ENCODE measurements at regions not wholly inside any gene's neighbourhood (a gene's known extent, or its start where the extent isn't known, plus 50 kb on each side); places are given as distances from the start of the nearest gene placed in this dataset.

GRCh38 chr18:65498605-65499004 lies 252.2 kb upstream of the CDH7 start:
- Mint-ChIP-seq H3K36me3 (ENCODE audit: low read depth) (no peaks in the 10 kb centered on the region), H3K27ac (no peak overlapping the region), H3K4me1 (ENCODE audit: low read depth) (no peaks in the 10 kb centered on the region), H3K9me3 (peaks cover 4% of the 10 kb centered on the region), H3K4me3 (no peak overlapping the region), H3K27me3 (no peaks in the 10 kb centered on the region)
- no peak for DNase-seq

GRCh38 chr18:65487569-65487968 lies 263.2 kb upstream of the CDH7 start:
- no peaks in the 10 kb centered on the region for H3K36me3 Mint-ChIP-seq (ENCODE audit: low read depth)
- H3K27ac Mint-ChIP-seq: no peak overlapping the region
- no peaks in the 10 kb centered on the region for H3K4me1 Mint-ChIP-seq (ENCODE audit: low read depth)
- H3K4me3 Mint-ChIP-seq: no peak overlapping the region
- peaks cover 16% of the 10 kb centered on the region for H3K9me3 Mint-ChIP-seq
- H3K27me3 Mint-ChIP-seq: no peaks in the 10 kb centered on the region
- no peak for DNase-seq

DNA sequence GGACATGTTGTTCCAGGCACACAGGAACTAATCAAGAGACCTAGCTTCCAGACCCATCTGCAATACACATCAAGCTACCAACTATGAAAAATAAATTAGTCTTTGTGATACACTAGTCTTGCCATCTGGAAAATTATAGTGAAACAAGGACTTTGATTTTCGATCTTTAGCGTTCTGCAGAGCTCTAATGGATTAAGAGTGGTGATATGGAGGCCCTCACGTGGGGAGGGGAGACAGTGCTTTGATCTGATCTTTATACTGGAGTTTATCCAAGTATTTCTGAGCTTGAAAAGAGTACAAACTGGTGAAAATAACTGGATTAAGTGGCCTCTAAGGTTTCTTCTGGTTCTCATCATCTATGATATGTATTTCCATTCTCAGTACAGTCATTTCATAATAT lies 273.4 kb upstream of the CDH7 start:
- DNase-seq: no peak
- H3K4me1 Mint-ChIP-seq (ENCODE audit: low read depth): no peaks in the 10 kb centered on the region
- H3K27ac Mint-ChIP-seq: no peak overlapping the region
- no peak overlapping the region for H3K4me3 Mint-ChIP-seq
- H3K36me3 Mint-ChIP-seq (ENCODE audit: low read depth): no peaks in the 10 kb centered on the region
- H3K9me3 Mint-ChIP-seq: peaks cover 5% of the 10 kb centered on the region
- no peaks in the 10 kb centered on the region for H3K27me3 Mint-ChIP-seq

- no peaks in the 10 kb centered on the region for H3K4me1 Mint-ChIP-seq (ENCODE audit: low read depth)
- no peaks in the 10 kb centered on the region for H3K27me3 Mint-ChIP-seq
- H3K27ac Mint-ChIP-seq: no peak overlapping the region
- H3K9me3 Mint-ChIP-seq: peaks cover 7% of the 10 kb centered on the region
- H3K36me3 Mint-ChIP-seq (ENCODE audit: low read depth): no peaks in the 10 kb centered on the region
- no peak overlapping the region for H3K4me3 Mint-ChIP-seq
- DNase-seq: no peak
Observed at GRCh38 chr18:65468881-65469280, 281.9 kb upstream of the CDH7 start.

- H3K27me3 Mint-ChIP-seq: no peaks in the 10 kb centered on the region
- no peaks in the 10 kb centered on the region for H3K36me3 Mint-ChIP-seq (ENCODE audit: low read depth)
- no peak overlapping the region for H3K27ac Mint-ChIP-seq
- no peaks in the 10 kb centered on the region for H3K4me1 Mint-ChIP-seq (ENCODE audit: low read depth)
- H3K4me3 Mint-ChIP-seq: no peak overlapping the region
- H3K9me3 Mint-ChIP-seq: peaks cover 28% of the 10 kb centered on the region
- DNase-seq: no peak
Observed at GRCh38 chr18:65464361-65464760, 286.5 kb upstream of the CDH7 start.

DNA sequence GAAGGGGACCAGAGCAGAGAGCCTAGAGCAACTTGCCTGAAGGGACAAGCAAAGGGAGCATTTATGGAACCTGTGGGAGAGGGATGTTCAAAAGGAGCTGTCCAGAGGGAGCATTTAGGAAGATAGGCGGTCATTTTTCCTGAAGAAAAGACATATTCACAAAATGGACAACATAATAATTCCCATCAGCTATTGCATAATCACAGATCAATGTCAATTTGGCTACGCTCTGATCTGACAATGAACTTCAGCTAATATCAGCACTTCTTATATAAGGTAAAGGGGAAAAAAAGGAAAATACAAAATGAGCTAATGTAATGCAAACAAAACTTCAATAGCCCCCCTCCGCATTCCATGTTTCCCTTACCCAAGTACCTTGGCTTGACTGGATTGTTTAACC lies 291.1 kb upstream of the CDH7 start:
- DNase-seq: no peak
- Mint-ChIP-seq H3K27ac (no peak overlapping the region), H3K27me3 (no peaks in the 10 kb centered on the region)

DNA sequence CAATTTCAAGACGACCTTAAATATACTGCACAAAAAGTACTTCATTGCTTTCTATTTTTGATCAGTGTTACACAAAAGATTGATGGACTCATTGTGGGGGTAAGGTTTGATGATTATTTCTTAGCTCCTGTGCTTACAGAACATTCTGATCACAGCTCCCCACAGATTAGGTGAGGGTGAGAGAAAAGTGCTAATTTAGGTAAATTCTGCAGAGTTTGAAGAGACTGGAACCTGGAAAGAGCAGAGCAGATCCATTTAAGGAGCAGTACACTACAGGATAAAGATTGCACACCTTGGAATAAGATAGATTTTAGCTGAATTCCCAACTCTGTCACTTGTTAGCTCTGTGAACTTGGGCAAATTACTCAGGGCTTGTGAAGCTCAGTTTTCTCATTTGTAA lies 291.9 kb upstream of the CDH7 start:
- Mint-ChIP-seq H3K27ac (no peak overlapping the region), H3K9me3 (peaks cover 28% of the 10 kb centered on the region), H3K4me3 (no peak overlapping the region), H3K27me3 (no peaks in the 10 kb centered on the region), H3K36me3 (ENCODE audit: low read depth) (no peaks in the 10 kb centered on the region), H3K4me1 (ENCODE audit: low read depth) (no peaks in the 10 kb centered on the region)
- DNase-seq: no peak

More for the DNA sequence above, 291.1 kb upstream of the CDH7 start:
- Mint-ChIP-seq H3K9me3 (peaks cover 32% of the 10 kb centered on the region), H3K36me3 (ENCODE audit: low read depth) (no peaks in the 10 kb centered on the region), H3K4me1 (ENCODE audit: low read depth) (no peaks in the 10 kb centered on the region), H3K4me3 (no peak overlapping the region)

DNA sequence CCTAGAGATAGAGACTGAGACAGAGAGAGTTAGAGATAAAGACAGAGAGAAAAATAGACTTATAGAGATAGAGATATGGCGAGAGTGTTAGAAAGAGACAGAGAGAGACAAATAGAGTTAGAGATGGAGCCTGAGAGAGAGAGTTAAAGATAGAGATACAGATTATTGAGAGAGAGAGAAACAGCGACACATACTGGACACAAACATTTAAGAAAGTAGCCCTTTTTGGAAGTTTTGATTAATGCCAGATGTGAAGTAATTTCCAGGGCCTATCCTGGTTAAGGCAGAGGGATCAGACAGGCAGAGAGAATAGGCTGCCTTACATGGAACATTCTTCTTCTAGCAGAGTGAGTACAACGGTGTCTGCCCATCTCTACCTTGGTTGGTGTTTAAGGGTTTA lies 311.6 kb upstream of the CDH7 start:
- H3K4me3 Mint-ChIP-seq: no peak overlapping the region
- peaks cover 5% of the 10 kb centered on the region for H3K9me3 Mint-ChIP-seq
- H3K27ac Mint-ChIP-seq: no peak overlapping the region
- no peaks in the 10 kb centered on the region for H3K27me3 Mint-ChIP-seq
- no peak for DNase-seq
- no peaks in the 10 kb centered on the region for H3K4me1 Mint-ChIP-seq (ENCODE audit: low read depth)
- H3K36me3 Mint-ChIP-seq (ENCODE audit: low read depth): no peaks in the 10 kb centered on the region

GRCh38 chr18:65436430-65436829 lies 314.4 kb upstream of the CDH7 start:
- no peak for DNase-seq
- Mint-ChIP-seq H3K27ac (no peak overlapping the region), H3K36me3 (ENCODE audit: low read depth) (no peaks in the 10 kb centered on the region), H3K27me3 (no peaks in the 10 kb centered on the region), H3K4me3 (no peak overlapping the region), H3K4me1 (ENCODE audit: low read depth) (no peaks in the 10 kb centered on the region), H3K9me3 (peaks cover 5% of the 10 kb centered on the region)

GRCh38 chr18:65435534-65435933 lies 315.3 kb upstream of the CDH7 start:
- Mint-ChIP-seq H3K27me3 (no peaks in the 10 kb centered on the region), H3K9me3 (peaks cover 5% of the 10 kb centered on the region), H3K36me3 (ENCODE audit: low read depth) (no peaks in the 10 kb centered on the region), H3K4me1 (ENCODE audit: low read depth) (no peaks in the 10 kb centered on the region), H3K4me3 (no peak overlapping the region), H3K27ac (no peak overlapping the region)
- DNase-seq: no peak

DNA sequence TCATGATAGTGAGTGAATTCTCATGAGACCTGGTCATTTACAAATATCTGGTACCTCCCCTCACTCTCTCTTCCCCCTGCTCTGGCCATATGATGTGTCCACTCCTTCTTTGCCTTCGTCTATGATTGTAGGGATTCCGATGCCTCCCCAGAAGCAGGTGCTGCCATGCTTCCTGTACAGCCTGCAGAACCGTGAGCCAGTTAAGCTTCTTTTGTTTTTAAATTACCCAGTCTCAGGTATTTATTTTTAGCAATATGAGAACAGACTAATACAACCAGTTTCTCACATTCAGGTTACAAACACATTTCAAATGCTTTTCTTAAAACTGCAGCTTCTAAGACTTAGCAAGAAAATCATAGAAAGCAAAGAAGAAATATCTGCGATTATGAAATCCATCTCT lies 321.2 kb upstream of the CDH7 start:
- Mint-ChIP-seq H3K9me3 (peaks cover 11% of the 10 kb centered on the region), H3K4me1 (ENCODE audit: low read depth) (no peaks in the 10 kb centered on the region), H3K4me3 (no peak overlapping the region), H3K27me3 (no peaks in the 10 kb centered on the region), H3K36me3 (ENCODE audit: low read depth) (no peaks in the 10 kb centered on the region), H3K27ac (no peak overlapping the region)
- no peak for DNase-seq

GRCh38 chr18:65425366-65425765 lies 325.4 kb upstream of the CDH7 start:
- Mint-ChIP-seq H3K4me1 (ENCODE audit: low read depth) (no peaks in the 10 kb centered on the region), H3K4me3 (no peak overlapping the region), H3K36me3 (ENCODE audit: low read depth) (no peaks in the 10 kb centered on the region), H3K27ac (no peak overlapping the region), H3K9me3 (peaks cover 23% of the 10 kb centered on the region), H3K27me3 (no peaks in the 10 kb centered on the region)
- no peak for DNase-seq

DNA sequence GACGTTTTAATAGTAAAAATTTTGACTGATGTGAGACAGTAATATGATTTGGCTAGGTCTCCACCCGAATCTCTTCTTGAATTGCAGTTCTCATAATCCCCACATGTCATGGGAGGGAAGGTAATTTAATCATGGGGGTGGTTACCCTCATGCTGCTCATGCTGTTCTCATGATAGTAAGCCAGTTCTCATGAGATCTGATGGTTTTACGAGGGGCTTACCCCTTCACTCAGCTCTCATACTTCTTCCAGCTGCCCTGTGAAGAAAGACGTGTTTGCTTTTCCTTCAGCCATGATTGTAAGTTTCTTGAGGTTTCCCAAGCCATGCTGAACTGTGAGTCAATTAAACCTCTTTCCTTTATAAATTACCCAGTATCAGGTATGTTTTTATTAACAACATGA lies 327.0 kb upstream of the CDH7 start:
- no peak overlapping the region for H3K4me3 Mint-ChIP-seq
- peaks cover 18% of the 10 kb centered on the region for H3K9me3 Mint-ChIP-seq
- H3K36me3 Mint-ChIP-seq (ENCODE audit: low read depth): no peaks in the 10 kb centered on the region
- no peak overlapping the region for H3K27ac Mint-ChIP-seq
- no peaks in the 10 kb centered on the region for H3K27me3 Mint-ChIP-seq
- H3K4me1 Mint-ChIP-seq (ENCODE audit: low read depth): no peaks in the 10 kb centered on the region
- DNase-seq: no peak

GRCh38 chr18:65422544-65423136 lies 328.2 kb upstream of the CDH7 start:
- Mint-ChIP-seq H3K27ac (no peak overlapping the region), H3K36me3 (ENCODE audit: low read depth) (no peaks in the 10 kb centered on the region), H3K9me3 (peaks cover 16% of the 10 kb centered on the region), H3K27me3 (no peaks in the 10 kb centered on the region), H3K4me1 (ENCODE audit: low read depth) (no peaks in the 10 kb centered on the region), H3K4me3 (no peak overlapping the region)
- DNase-seq: no peak

DNA sequence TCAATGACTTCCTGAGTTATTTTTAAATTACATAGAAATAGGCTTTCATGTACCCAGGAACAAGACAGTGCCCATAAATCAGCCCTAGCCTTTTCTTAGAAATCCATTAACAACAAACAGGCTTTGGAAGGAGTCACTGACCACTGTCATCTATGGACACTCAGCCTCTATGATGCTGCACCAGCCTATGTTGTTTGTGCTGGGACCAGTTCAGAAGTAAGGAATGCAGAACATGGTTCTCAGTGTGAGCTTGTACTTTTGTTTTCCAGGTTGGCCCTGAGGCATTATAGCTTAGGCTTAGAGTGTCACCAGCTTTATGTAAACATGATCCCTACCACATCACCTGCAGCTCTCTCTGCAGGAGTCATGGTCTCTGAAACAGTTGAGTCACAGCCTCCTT lies 335.7 kb upstream of the CDH7 start:
- Mint-ChIP-seq H3K4me1 (ENCODE audit: low read depth) (no peaks in the 10 kb centered on the region), H3K9me3 (peaks cover 4% of the 10 kb centered on the region), H3K36me3 (ENCODE audit: low read depth) (no peaks in the 10 kb centered on the region), H3K27ac (no peak overlapping the region), H3K4me3 (no peak overlapping the region), H3K27me3 (no peaks in the 10 kb centered on the region)
- DNase-seq: no peak

DNA sequence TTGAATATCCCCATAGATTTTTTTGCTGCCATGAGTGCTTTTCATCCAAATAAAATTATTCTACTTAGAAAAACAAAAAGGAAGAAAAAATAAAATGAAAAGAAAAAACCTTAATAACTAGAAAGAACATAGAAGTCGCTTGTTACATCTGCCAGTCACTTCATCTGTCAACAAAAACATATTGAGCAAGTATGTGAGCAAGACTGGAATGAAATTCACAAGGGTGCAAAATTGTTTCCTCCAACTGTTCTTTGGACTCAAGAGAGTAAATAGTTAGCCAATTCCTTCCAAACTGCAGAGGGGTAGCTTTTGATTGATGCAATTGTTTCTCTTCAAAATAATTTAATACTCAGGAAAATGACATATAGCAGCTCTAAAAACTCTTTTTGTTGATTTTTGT lies 336.3 kb upstream of the CDH7 start:
- Mint-ChIP-seq H3K27me3 (no peaks in the 10 kb centered on the region), H3K4me1 (ENCODE audit: low read depth) (no peaks in the 10 kb centered on the region), H3K36me3 (ENCODE audit: low read depth) (no peaks in the 10 kb centered on the region)

More for the DNA sequence above, 336.3 kb upstream of the CDH7 start:
- peaks cover 4% of the 10 kb centered on the region for H3K9me3 Mint-ChIP-seq
- no peak overlapping the region for H3K27ac Mint-ChIP-seq
- DNase-seq: no peak
- no peak overlapping the region for H3K4me3 Mint-ChIP-seq
